NCI-H82 treated with DMSO at 0.1 percent for 48 hours (cell line): ENCODE measurements at regions not wholly inside any gene's neighbourhood (a gene's known extent, or its start where the extent isn't known, plus 50 kb on each side); places are given as distances from the start of the nearest gene placed in this dataset.
"Not testable (repeated sequence)": the region's sequence is repeated elsewhere in the genome, so short reads cannot be mapped to it uniquely, and the experiment has no call there.

Source experiments
- DNase-seq: peaks from one replicate; lab custom pipeline; 2025; ENCODE audit not compliant: unreplicated experiment; lab: John Stamatoyannopoulos, UW

GRCh38 chr1:171397851-171398469 is 84.0 kb downstream of the FMO4 start:
- peak; percentile 74 for DNase-seq

DNA sequence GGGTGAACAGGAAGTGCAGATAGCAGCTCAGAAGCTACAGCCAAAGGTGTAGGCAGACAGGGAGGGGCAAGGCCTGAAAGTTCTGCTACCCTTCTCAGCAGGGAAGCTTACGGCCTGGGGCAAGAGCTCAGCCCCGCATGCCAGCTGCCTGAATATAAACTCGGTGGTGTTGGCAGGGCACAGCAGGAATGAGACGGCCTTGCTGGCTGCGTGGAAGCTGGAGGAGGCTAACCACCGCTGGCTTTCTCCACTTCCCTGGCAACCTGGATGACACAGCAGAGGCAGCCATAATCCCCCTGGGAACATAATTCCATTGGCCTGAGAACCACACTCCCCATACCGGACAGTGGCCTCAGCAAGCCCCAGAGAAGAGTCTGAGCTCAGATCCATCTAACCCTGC is 81.9 kb upstream of the PRRC2C start:
- DNase-seq = no peak

- no peak for DNase-seq
Observed at GRCh38 chr1:171405391-171405714, 80.0 kb upstream of the PRRC2C start.

DNA sequence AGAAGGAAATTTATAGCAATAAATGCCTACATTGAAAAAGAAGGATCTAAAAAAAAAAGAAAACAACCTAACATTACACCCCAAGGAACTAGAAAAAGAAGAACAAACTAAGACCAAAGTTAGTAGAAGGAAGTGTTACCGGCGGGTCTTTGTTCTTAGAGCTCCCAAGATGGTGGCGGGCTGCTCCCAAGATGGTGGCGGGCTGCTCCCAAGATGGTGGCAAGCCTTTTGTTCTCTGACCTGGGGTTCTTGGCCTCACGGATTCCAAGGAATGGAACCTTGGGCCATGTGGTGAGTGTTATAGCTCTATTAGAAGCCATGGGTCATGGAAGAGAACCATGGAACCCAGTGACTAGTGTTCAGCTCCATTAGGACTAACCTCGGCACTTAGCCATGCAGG is 71.8 kb upstream of the PRRC2C start:
- DNase-seq = not testable (repeated sequence)

DNA sequence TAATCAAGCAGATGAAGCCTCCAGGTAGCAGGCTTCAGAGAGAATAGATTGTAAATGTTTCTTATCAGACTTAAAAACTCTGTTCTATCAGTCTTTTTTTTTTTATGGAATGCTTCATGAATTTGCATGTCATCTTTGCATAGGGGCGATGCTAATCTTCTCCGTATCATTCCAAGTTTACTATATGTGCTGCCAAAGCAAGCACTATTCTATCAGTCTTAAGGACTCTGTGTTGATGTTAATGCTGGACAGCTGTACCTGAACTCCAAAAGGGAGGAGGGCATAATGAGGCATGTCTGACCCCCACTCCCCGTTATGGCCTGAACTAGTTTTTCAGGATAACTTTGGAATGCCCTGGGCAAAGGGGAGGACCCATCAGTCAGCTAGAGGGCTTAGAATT is 66.8 kb upstream of the PRRC2C start:
- no peak for DNase-seq

DNA sequence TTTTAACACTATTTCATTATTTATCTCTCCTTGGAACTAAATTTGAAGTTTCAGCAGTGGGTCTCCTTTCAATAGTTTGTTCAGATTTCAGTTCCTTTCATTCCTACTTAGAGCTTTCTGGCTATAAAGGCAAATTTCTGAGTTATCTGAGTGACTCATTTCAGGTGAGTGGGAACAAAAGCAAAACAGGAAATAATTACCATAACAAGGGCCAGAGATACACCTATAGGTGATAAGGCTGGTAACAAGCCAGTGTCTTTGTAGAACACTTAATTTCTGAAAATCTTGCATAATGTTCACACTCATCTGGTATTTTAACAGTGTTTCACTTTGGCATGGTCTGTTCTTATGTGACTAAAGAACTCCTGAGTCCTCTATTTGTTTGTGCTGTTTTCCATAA is 64.5 kb upstream of the PRRC2C start:
- no peak for DNase-seq

- no peak for DNase-seq
Observed at GRCh38 chr1:171421413-171422020, 63.8 kb upstream of the PRRC2C start.

DNA sequence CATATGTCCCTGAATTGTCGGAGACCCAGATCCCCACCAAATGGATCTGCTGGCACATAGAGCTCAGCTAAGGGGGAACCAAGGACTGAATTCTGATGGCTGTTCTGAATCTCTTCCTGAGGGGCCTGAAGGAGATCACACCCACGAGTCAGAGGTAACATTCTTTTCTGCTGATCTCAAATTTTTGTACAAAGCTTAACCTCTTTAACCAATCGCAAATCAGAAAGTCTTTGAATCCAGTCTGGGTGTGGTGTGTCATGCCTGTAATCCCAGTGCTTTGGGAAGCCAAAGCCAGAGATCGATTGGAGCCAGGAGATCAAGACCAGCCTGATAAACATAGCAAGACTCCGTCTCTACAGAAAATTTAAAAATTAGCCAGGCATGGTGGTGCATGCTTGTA is 62.8 kb upstream of the PRRC2C start:
- DNase-seq = no peak

GRCh38 chr1:171424494-171424893 is 60.8 kb upstream of the PRRC2C start:
- DNase-seq = no peak

- DNase-seq = no peak
Observed at GRCh38 chr1:171426645-171427044, 58.7 kb upstream of the PRRC2C start.

GRCh38 chr1:171427852-171428471 is 57.4 kb upstream of the PRRC2C start:
- DNase-seq = no peak

GRCh38 chr1:171429137-171429536 is 56.2 kb upstream of the PRRC2C start:
- DNase-seq = no peak

DNA sequence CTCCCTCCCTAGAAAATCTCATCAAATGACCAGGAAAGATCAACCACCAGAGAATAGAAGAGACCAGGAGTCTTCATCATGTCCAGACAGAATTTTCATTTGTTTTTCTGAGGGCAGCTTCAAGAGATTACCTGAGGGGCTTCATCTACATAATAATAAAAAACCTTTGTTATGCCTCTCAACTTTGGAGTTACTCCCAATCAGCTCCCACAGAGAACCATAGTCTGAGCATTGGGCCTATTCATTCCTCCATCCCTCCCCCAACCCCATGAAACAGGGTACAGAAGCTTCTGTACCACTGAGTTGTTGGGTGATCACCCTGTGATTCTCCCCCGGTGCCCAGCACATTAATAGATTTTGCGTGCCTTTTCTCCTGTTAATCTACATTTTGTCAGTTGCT is 53.3 kb upstream of the PRRC2C start:
- no peak for DNase-seq

DNA sequence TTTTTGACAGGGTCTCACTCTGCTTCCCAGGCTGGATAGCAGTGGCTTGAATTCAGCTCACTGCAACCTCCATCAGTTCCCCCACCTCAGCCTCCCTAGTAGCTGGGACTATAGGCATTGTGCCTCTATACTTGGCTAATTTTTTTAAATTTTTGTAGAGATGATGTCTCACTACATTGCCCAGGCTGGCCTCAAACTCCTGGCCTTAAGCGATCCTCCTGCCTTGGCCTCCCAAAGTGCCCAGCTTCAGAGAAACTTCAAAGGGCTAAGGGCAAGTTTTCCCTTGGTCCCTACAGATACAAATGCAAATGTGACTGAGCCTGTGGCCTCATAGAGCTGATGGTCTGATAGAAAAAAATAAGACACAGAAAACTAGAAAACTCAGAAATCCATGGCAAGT is 52.9 kb upstream of the PRRC2C start:
- DNase-seq = no peak

DNA sequence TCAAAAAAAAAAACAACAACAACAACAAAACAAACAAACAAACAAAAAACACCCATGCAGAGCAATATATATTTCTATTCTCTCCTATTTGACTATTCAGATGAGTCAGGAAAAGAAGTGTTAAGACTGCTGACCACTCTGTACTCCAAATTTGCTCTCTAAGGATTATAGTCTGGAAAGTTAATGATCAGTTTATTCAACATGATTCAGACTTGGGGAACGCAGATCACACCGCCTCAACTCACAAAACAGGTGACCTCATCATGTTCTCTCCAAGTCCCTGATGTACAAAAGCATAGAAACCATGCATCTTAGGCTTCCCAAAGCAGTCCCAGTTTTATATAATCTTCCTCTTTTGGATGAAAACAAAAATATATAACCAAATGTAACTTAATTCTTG is 51.9 kb upstream of the PRRC2C start:
- DNase-seq = no peak

DNA sequence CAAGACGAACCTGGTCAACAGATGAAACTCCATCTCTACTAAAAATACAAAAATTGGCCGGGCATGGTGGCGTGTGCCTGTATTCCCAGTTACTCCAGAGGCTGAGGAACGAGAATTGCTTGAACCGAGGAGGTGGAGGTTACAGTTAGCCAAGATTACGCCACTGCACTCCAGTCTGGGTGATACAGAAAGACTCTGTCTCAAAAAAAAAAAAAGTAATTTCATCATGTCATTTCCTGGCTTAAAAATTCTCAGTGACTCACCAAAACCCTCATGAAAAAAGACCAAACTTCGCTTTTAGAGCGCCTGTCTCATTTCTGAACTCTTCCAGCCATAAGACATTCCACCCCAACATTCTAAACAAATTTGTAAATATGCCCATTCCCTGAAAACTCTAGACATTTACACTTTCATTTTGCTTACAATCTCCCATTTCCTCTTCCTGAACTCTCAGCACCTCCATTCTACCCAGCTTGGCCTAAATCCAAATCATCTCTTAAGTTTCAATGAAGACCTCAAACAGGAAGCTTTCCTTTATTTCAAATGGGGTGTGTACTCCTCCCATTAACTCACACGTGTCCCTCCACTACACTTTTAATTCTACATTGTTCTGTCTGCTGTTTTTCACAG is 50.5 kb upstream of the PRRC2C start:
- no peak for DNase-seq
